Smooth muscle cell (in vitro differentiated cells): ENCODE measurements at regions not wholly inside any gene's neighbourhood (a gene's known extent, or its start where the extent isn't known, plus 50 kb on each side); places are given as distances from the start of the nearest gene placed in this dataset.

Experiments
- DNase-seq: peaks from one replicate; lab custom pipeline; 2025; ENCODE audit not compliant: unreplicated experiment; lab: John Stamatoyannopoulos, UW
- H2AFZ ChIP-seq: fragments of 200-600 bp; sonication (generic); 2 replicates; pipeline ENCODE4 v1.6.0; 2016; ENCODE audit warnings: antibody characterized with exemption, low read depth, mild to moderate bottlenecking
- H3F3A ChIP-seq: fragments of 200-600 bp; sonication (generic); 2 replicates; pipeline ENCODE4 v1.6.0; 2017; ENCODE audit warnings: antibody characterized with exemption, low read depth
- H3K27ac ChIP-seq: fragments of 200-600 bp; sonication (generic); 2 replicates; pipeline ENCODE4 v1.5.1; 2016; ENCODE audit warnings: low read depth, mild to moderate bottlenecking
- H3K27me3 ChIP-seq: fragments of 200-600 bp; sonication (generic); 2 replicates; pipeline ENCODE4 v1.6.1; 2016; ENCODE audit warnings: low read depth, mild to moderate bottlenecking
- H3K36me3 ChIP-seq: fragments of 200-600 bp; sonication (generic); 2 replicates; pipeline ENCODE4 v1.5.1; 2016; ENCODE audit warnings: low read depth
- H3K4me1 ChIP-seq: fragments of 200-600 bp; sonication (generic); 2 replicates; pipeline ENCODE4 v1.5.1; 2016; ENCODE audit warnings: low read depth
- H3K4me2 ChIP-seq: fragments of 200-600 bp; sonication (generic); 2 replicates; pipeline ENCODE4 v1.6.0; 2016; ENCODE audit warnings: mild to moderate bottlenecking
- H3K4me3 ChIP-seq: fragments of 200-600 bp; sonication (generic); 2 replicates; pipeline ENCODE4 v1.5.1; 2016; ENCODE audit warnings: mild to moderate bottlenecking
- H3K79me2 ChIP-seq: fragments of 200-600 bp; sonication (generic); 2 replicates; pipeline ENCODE4 v1.6.0; 2016; ENCODE audit warnings: low read depth, mild to moderate bottlenecking
- H3K9ac ChIP-seq: fragments of 200-600 bp; sonication (generic); 2 replicates; pipeline ENCODE4 v1.6.0; 2016; ENCODE audit warnings: low read depth
- H3K9me3 ChIP-seq: fragments of 200-600 bp; sonication (generic); replicated peaks from 2 replicates; pipeline ENCODE4 v1.5.1; 2016; ENCODE audit warnings: low read depth
- H4K20me1 ChIP-seq: fragments of 200-600 bp; sonication (generic); 2 replicates; pipeline ENCODE4 v1.6.0; 2016; ENCODE audit warnings: low read depth
- WGBS: methylation state at CpG from one replicate; pipeline ENCODE4 v1.1.7; 2016; ENCODE audit warnings: low lambda C conversion rate; 5-methylcytosine and 5-hydroxymethylcytosine counted together
- TF ChIP-seq, protein P1 (sequence below): fragments of 200-600 bp; sonication (generic); IDR thresholded peaks from 2 replicates; pipeline ENCODE4 v1.5.1; 2017; ENCODE audit warnings: borderline replicate concordance, mild to moderate bottlenecking, antibody characterized with exemption; ENCODE audit not compliant: insufficient read depth, poor library complexity, severe bottlenecking

- Histone ChIP-seq H3K4me1 (peaks cover 6% of the 10 kb centered on the region), H3K79me2 (no peaks in the 10 kb centered on the region), H3K4me3 (no peak overlapping the region), H3F3A (peaks cover 7% of the 10 kb centered on the region), H3K4me2 (peak overlapping the region; percentile 76), H4K20me1 (no peaks in the 10 kb centered on the region), H3K27me3 (no peaks in the 10 kb centered on the region), H3K27ac (peak overlapping the region; percentile 90), H3K9me3 (no peaks in the 10 kb centered on the region), H3K36me3 (no peaks in the 10 kb centered on the region), H2AFZ (no peak overlapping the region), H3K9ac (peak overlapping the region; percentile 59)
- TF ChIP-seq, protein P1, sequence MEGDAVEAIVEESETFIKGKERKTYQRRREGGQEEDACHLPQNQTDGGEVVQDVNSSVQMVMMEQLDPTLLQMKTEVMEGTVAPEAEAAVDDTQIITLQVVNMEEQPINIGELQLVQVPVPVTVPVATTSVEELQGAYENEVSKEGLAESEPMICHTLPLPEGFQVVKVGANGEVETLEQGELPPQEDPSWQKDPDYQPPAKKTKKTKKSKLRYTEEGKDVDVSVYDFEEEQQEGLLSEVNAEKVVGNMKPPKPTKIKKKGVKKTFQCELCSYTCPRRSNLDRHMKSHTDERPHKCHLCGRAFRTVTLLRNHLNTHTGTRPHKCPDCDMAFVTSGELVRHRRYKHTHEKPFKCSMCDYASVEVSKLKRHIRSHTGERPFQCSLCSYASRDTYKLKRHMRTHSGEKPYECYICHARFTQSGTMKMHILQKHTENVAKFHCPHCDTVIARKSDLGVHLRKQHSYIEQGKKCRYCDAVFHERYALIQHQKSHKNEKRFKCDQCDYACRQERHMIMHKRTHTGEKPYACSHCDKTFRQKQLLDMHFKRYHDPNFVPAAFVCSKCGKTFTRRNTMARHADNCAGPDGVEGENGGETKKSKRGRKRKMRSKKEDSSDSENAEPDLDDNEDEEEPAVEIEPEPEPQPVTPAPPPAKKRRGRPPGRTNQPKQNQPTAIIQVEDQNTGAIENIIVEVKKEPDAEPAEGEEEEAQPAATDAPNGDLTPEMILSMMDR: no peak
- WGBS: 3% methylated on average over 2 of the region's 2 CpGs
- DNase-seq: no peak
Measured at GRCh38 chr13:110012102-110012739, 225.8 kb upstream of the IRS2 start.

GRCh38 chr13:110010404-110011138 lies 224.2 kb upstream of the IRS2 start:
- DNase-seq: no peak
- Histone ChIP-seq H3K27me3 (no peaks in the 10 kb centered on the region), H2AFZ (no peak overlapping the region), H3K4me3 (no peak overlapping the region), H3K9ac (no peak overlapping the region), H3F3A (peaks cover 7% of the 10 kb centered on the region), H3K79me2 (no peaks in the 10 kb centered on the region), H3K27ac (peak overlapping the region; percentile 90), H4K20me1 (no peaks in the 10 kb centered on the region), H3K4me2 (no peak overlapping the region), H3K4me1 (peaks cover 4% of the 10 kb centered on the region), H3K9me3 (no peaks in the 10 kb centered on the region), H3K36me3 (no peaks in the 10 kb centered on the region)
- TF ChIP-seq, protein P1: no peak
- 70% methylated on average over 5 of the region's 5 CpGs for WGBS

- H4K20me1 ChIP-seq: no peaks in the 10 kb centered on the region
- no peaks in the 10 kb centered on the region for H3K79me2 ChIP-seq
- H3K9ac ChIP-seq: no peak overlapping the region
- no peaks in the 10 kb centered on the region for H3K36me3 ChIP-seq
- TF ChIP-seq, protein P1: no peak
- WGBS: 45% methylated on average over 3 of the region's 3 CpGs
- peak overlapping the region; percentile 21 for H2AFZ ChIP-seq
- peaks cover 4% of the 10 kb centered on the region for H3K4me1 ChIP-seq
- H3F3A ChIP-seq: peaks cover 7% of the 10 kb centered on the region
- H3K4me2 ChIP-seq: no peak overlapping the region
- no peaks in the 10 kb centered on the region for H3K9me3 ChIP-seq
- no peaks in the 10 kb centered on the region for H3K27me3 ChIP-seq
- no peak overlapping the region for H3K27ac ChIP-seq
- H3K4me3 ChIP-seq: no peak overlapping the region
- no peak for DNase-seq
Measured at GRCh38 chr13:110008816-110009215, 222.4 kb upstream of the IRS2 start.
